GM12892 (cell line): ENCODE measurements at regions not wholly inside any gene's neighbourhood (a gene's known extent, or its start where the extent isn't known, plus 50 kb on each side); places are given as distances from the start of the nearest gene placed in this dataset.

ENCODE experiments used
- POLR2A ChIP-seq: IDR thresholded peaks from 2 replicates; pipeline ENCODE4 v1.6.1; 2011; ENCODE audit warnings: low read depth, low read length, control low read depth
- POLR2AphosphoS5 ChIP-seq: IDR thresholded peaks from 2 replicates; pipeline ENCODE4 v1.6.1; 2011; ENCODE audit warnings: low read depth, low read length, control low read depth

GRCh38 chr15:79640206-79640605 is 208.1 kb downstream of the MINAR1 start:
- no peak for TF ChIP-seq POLR2A
- no peak for TF ChIP-seq POLR2AphosphoS5
